Urinary bladder (tissue), 3 donors: ENCODE measurements at regions not wholly inside any gene's neighbourhood (a gene's known extent, or its start where the extent isn't known, plus 50 kb on each side); places are given as distances from the start of the nearest gene placed in this dataset.
"Not testable (repeated sequence)": the region's sequence is repeated elsewhere in the genome, so short reads cannot be mapped to it uniquely, and the experiment has no call there.

Experiments
- DNase-seq: peaks from one replicate; pipeline ENCODE4 v3.0.0-alpha.2; 2015; ENCODE audit errors: extremely low spot score
- H3K27ac ChIP-seq: one replicate; pipeline ENCODE4 v1.5.1; 2013; ENCODE audit warnings: low read depth, mild to moderate bottlenecking, moderate library complexity
- H3K36me3 ChIP-seq: one replicate; pipeline ENCODE4 v1.6.1; 2013; ENCODE audit warnings: mild to moderate bottlenecking, moderate library complexity; ENCODE audit not compliant: insufficient read depth
- H3K4me1 ChIP-seq: one replicate; pipeline ENCODE4 v1.6.1; 2013; ENCODE audit warnings: mild to moderate bottlenecking, moderate library complexity; ENCODE audit not compliant: insufficient read depth
- H3K4me3 ChIP-seq: one replicate; pipeline ENCODE4 v1.5.1; 2013; ENCODE audit warnings: low read depth, low read length
- WGBS: extraction: QIAGEN DNeasy Blood & Tissue Kit; methylation state at CpG from one replicate; pipeline ENCODE4 v1.1.7; 2013; 5-methylcytosine and 5-hydroxymethylcytosine counted together
- donor health status: healthy with polysubstance abuse.
- donor health status: healthy.

DNA sequence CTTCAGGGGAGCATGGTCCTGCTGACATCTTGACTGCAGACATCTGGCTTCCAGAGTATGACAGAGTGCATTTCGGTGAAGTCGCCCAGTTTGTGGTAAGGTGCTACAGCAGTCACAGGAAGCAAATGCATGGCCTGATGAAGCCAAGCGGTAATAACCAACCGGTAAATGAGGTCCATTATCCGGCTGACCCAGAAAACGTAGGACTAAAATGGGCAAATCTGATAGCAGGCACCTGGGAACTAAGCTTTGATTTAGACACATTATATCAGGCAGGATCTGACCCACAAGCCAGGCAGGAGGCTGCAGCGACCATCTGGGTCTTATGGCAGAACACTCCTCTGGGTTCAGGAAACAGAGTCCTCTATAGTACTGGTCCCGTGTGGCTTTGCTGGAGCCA, 454.6 kb downstream of the GADD45G start:
- Histone ChIP-seq H3K27ac (no peak overlapping the region), H3K4me3 (no peak overlapping the region), H3K36me3 (no peaks in the 10 kb centered on the region), H3K4me1 (no peaks in the 10 kb centered on the region)
- DNase-seq, result no peak
- 94% methylated on average over 8 of the region's 8 CpGs for WGBS

DNA sequence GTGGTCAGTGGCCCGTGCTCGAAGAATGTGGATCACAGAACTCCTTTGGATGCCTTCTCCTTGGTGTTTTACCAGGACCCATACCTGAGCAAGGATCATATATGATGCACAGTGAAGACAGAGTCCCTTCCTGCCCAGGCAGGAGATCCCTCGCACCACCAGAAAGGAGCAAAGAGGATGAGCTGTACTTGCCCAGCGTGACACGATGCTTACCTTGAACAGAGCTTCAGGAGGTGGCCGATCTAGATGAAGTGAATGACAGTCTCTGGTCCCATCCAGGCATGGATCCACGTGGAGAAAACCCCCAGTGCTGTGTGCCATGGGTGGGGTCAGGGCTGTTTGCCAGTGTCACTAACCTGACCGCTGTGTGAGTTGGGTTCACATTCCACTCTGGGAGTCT, 455.4 kb downstream of the GADD45G start:
- Histone ChIP-seq H3K27ac (no peak overlapping the region), H3K4me1 (no peaks in the 10 kb centered on the region), H3K36me3 (no peaks in the 10 kb centered on the region), H3K4me3 (no peak overlapping the region)
- WGBS, result 77% methylated on average over 8 of the region's 8 CpGs
- no peak for DNase-seq

DNA sequence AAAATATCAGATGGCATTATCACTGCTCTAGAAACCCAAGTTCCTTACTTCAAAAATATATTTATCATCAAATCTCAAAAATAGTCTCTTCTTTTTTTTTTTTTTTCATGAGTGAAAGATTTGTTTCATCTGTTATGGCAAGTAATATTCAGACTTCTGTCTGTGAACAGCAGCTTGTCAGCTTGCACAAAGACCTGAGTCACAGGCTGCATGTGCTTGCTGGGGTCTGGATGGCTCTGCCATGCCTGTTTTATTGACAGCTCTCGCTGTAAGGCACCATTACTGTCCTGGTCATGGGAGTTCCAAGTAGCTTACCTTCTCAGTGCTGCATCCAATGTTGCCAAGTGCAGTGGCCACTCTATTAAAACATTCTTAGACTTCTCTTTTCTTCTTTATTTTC, 456.4 kb downstream of the GADD45G start:
- Histone ChIP-seq H3K27ac (no peak overlapping the region), H3K4me3 (no peak overlapping the region), H3K4me1 (no peaks in the 10 kb centered on the region), H3K36me3 (no peaks in the 10 kb centered on the region)
- no peak for DNase-seq
- 87% methylated on average over 1 of the region's 1 CpG for WGBS

DNA sequence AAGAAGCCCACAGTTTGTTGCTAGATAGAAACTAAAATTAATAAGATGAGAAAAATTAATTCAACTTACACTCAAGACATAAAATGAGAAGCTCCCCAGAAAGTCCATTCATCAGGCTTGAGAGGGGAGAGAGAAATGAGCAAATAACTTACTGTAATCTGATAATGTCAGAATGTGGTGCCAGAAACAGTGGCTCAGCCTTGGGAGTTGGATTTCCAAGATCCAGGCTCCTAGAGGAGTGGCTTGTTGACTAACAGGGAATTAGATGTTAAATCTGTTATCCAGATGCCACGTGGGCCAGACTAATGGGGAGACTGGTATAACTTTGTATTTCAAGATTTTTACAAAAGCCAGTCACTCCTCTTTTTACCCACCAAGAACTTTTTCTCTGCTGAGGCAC, 458.2 kb downstream of the GADD45G start:
- whole genome bisulfite sequencing, result 69% methylated on average over 1 of the region's 1 CpG
- DNase-seq, result no peak

DNA sequence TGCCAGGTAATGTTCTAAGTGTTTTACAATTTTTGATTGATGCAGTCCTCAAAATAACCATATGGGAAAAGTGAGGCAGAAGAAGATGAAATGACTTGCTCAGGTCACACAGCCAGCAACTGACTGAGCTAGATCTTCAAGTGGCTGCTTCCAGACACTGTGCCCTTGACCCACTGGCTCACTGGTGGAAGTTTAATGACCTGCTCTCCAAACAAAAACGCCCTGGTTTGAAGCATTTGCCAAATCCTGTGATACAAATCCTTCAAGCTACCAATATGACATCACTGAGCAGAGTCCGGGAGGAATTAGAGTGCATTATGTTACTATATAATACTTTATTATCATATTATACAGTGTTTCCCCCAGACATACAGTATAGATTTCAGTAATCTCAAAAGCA, 459.4 kb downstream of the GADD45G start:
- no peaks in the 10 kb centered on the region for H3K4me1 ChIP-seq
- no peaks in the 10 kb centered on the region for H3K36me3 ChIP-seq
- WGBS, result 55% methylated on average over 2 of the region's 2 CpGs
- H3K27ac ChIP-seq, result no peak overlapping the region
- DNase-seq, result no peak
- no peak overlapping the region for H3K4me3 ChIP-seq

More for the DNA sequence above, 458.2 kb downstream of the GADD45G start:
- no peaks in the 10 kb centered on the region for H3K36me3 ChIP-seq
- H3K27ac ChIP-seq, result no peak overlapping the region
- H3K4me3 ChIP-seq, result no peak overlapping the region
- H3K4me1 ChIP-seq, result no peaks in the 10 kb centered on the region

DNA sequence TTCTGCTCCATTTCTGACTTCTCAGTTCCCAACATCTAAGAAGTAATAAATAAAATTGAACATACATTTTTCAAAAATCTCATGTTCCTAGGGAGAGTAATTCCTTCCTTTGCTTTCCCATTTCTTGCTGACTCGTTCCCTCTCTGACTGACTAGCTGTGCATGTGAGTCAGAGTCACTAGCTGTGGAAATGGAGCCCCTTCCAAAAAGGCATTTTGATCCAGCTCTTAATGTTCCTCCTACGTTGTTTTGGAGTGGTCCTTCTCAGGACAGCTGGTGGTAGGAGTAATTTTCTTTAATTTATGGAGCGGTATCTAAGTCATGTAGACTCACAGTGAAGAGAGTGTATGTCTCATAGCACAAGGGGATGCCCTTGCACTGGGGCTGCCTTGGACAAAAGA, 460.2 kb downstream of the GADD45G start:
- WGBS, result 70% methylated on average over 3 of the region's 3 CpGs
- Histone ChIP-seq H3K4me3 (no peak overlapping the region), H3K27ac (no peak overlapping the region), H3K4me1 (no peaks in the 10 kb centered on the region), H3K36me3 (no peaks in the 10 kb centered on the region)
- DNase-seq, result no peak

DNA sequence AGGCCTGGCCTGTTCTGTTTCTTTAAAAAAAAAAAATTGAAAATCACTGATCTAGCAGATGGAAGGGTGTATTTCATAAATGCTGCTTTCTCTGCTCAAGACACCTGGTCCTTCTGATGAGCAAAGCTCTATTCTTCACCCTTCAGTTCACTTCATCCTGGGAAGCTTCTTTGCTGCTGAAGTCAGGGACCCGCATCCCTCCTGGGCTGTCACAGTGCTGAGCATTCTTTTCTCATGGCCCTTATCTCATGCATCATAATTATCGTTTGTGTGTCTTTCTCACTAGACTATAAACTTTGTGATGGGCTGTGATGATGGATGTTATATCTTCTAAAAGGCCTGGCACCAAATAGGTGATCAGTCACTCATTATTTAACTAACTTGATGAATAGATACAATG, 461.0 kb downstream of the GADD45G start:
- no peaks in the 10 kb centered on the region for H3K36me3 ChIP-seq
- WGBS, result 83% methylated on average over 2 of the region's 2 CpGs
- no peak for DNase-seq
- H3K4me3 ChIP-seq, result no peak overlapping the region
- no peak overlapping the region for H3K27ac ChIP-seq
- H3K4me1 ChIP-seq, result no peaks in the 10 kb centered on the region

DNA sequence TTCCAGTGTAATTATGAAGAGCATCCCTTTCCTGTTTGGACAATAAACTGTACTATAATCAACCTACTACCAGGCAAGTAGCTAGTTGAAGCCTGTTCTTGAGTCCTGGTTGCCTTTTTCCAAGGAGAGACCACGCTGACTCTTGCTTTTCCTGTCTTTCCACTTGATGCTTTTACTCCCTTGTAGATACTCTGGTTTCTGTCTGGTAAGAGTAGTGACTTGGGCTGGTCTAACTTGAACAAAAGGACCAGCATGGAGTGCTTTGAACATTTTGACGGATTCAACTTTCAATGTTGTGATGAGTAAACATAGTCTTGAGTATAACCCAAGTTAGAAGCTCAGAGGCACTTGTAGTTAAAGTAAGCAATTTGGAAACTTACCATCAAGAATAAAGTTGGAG, 464.3 kb downstream of the GADD45G start:
- Histone ChIP-seq H3K27ac (no peak overlapping the region), H3K36me3 (no peaks in the 10 kb centered on the region), H3K4me3 (no peak overlapping the region), H3K4me1 (no peaks in the 10 kb centered on the region)
- WGBS, result 79% methylated on average over 2 of the region's 2 CpGs
- DNase-seq, result no peak

DNA sequence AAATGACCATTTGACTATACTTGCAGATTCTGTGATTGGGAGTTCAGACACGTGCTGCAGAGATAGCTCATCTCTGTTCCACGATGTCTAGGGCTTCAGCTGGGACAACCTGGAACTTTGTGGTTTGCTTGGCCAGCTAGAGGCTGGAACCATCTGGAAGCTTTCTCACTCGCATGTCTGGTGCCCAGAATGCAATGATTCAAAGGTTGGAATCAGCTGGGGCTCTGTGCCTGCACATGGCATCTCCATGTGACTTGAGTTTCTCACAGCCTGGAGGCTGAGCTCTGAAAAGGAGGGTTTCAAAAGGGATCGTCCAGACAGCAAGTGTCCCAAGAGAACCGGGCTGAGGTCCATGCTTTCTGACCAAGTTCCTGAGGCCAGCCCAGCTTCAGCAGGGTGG, 465.2 kb downstream of the GADD45G start:
- WGBS, result 81% methylated on average over 5 of the region's 5 CpGs
- no peak for DNase-seq
- no peaks in the 10 kb centered on the region for H3K4me1 ChIP-seq

DNA sequence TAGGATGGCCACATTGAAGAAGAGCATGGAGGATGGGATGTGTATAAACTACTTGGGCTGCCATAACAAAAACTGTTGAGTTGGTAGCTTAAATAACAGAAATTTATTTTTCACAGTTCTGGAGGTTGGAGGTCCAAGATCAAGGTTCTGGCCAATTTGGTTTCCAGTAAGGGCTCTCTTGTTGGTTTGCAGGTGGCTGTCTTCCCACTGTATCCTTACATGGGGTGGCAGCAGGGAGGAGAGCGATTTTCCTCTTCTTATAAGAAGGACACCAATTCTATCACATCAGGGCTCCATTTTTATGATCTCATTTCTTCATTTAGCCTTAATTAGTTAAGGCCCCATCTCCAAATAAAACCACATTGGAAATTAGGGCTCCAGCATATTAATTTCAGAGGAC, 465.7 kb downstream of the GADD45G start:
- no peak for DNase-seq
- no peaks in the 10 kb centered on the region for H3K4me1 ChIP-seq
- H3K4me3 ChIP-seq, result no peak overlapping the region
- no peaks in the 10 kb centered on the region for H3K36me3 ChIP-seq
- H3K27ac ChIP-seq, result no peak overlapping the region
- WGBS, result 98% methylated on average over 1 of the region's 1 CpG

More for the DNA sequence above, 465.2 kb downstream of the GADD45G start:
- Histone ChIP-seq H3K36me3 (no peaks in the 10 kb centered on the region), H3K4me3 (no peak overlapping the region), H3K27ac (no peak overlapping the region)

DNA sequence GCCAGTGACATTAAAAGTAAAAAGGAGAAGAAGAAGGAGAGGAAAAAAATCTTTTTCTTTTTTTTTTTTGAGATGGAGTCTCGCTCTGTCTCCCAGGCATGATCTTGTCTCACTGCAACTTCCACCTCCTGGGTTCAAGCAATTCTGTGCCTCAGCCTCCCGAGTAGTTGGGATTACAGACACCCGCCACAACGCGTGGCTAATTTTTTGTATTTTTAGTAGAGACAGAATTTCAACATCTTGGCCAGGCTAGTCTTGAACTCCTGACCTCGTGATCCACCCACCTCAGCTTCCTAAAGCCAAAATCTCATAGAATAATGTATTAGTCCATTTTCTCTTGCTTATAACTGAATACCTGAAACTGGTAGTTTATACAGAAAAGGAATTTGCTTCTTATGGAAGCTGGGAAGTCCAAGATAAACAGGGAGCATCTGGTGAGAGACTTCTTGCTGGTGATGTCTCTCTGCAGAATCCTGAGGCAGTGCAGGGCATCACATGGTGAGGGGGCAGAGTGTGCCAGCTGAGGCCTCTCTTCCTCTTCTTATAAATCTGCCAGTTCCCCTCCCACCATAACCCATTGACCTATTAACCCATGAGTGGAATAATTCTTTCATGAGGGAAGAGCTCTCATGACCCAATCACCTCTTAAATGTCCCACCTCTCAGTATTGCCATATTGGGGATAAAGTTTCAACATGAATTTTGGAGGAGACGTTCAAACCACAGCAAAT, 466.3 kb downstream of the GADD45G start:
- 77% methylated on average over 7 of the region's 7 CpGs for WGBS
- no peaks in the 10 kb centered on the region for H3K36me3 ChIP-seq
- DNase-seq, result no peak
- H3K4me1 ChIP-seq, result no peaks in the 10 kb centered on the region
- no peak overlapping the region for H3K4me3 ChIP-seq
- H3K27ac ChIP-seq, result no peak overlapping the region

DNA sequence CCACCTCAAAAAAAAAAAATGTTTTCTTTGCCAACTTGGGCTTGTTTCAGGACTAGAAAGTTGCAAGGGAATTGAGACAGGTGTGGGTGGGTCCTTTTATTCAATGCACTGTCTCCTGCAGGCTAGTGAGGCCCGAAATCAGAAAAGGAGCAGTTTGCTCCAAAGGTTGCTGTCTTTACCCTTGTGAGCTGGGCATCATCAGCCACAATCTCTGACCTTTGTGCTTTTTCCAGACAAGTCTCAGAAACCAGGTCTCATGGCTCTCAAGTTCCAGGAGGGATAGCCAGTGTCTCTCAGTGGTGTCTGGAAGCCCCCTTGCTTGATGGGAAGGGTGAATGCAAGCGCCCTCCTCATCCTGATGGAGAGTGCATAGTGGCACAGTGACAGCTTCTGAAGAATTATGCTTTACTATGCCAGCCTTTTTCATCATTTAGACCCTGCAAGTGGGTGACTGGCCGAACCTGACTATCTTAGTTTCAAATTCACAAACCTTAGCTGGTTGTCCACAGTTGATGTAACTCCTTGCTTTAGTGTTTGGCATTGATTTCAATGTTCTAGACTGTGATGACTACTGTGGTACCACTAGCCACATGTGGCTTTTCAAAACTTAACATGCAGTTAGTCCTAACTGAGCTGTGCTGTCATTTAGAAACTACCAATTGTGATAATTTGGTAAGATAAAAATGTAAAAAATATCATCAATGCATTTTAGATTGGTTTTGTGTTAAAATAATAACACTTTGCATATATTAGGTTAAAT, 468.6 kb downstream of the GADD45G start:
- 93% methylated on average over 3 of the region's 3 CpGs for WGBS
- Histone ChIP-seq H3K4me3 (no peak overlapping the region), H3K27ac (no peak overlapping the region), H3K4me1 (no peaks in the 10 kb centered on the region), H3K36me3 (no peaks in the 10 kb centered on the region)
- DNase-seq, result no peak

DNA sequence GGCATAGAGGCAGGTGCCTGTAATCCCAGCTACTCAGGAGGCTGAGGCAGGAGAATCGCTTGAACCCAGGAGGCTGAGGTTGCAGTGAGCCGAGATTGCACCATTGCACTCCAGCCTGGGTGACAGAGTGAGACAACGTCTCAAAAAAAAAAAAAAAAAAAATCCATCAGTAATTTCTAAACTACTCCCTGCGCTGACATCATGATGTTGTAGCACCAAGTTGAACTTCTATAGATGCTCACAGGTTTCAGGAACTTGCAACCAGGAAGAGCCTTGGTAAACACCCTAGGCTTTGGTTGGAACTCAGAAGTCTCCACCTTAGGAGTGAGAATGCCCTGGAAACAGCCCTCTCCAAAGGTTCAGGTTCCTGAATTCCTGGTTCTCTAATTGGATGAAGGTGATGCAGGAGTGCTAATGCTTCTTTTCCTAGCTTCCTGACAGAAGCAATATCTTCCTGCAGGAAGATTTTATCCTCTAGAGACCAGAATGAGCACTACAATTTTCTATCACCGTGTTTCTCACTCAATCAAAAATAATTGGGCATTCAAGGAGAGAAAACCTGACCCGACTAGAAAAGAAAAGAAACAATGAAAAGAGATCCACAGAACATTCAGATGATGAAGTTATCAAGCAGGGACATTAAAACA, 469.6 kb downstream of the GADD45G start:
- 87% methylated on average over 6 of the region's 6 CpGs for WGBS
- H3K27ac ChIP-seq, result no peak overlapping the region
- no peaks in the 10 kb centered on the region for H3K4me1 ChIP-seq
- H3K4me3 ChIP-seq, result no peak overlapping the region
- no peaks in the 10 kb centered on the region for H3K36me3 ChIP-seq
- no peak for DNase-seq

DNA sequence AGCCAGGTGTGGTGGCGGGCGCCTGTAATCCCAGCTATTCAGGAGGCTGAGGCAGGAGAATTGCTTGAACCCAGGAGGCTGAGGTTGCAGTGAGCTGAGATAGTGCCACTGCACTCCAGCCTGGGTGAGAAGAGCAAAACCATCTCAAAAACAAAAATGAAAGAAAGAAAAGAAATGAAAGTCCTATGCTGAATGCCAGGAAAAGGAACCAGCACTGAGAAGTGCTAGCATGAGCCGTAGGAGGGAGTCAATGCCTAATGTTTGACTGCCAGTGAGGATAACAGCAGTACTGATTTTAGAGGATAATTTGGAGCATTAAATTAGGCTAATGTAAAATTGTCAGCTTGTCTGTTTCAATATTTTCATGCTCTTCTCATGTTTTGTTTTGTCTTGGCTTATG, 472.8 kb downstream of the GADD45G start:
- H3K36me3 ChIP-seq, DNase-seq, H3K4me1 ChIP-seq, H3K4me3 ChIP-seq, H3K27ac ChIP-seq: not testable (repeated sequence)
- 87% methylated on average over 3 of the region's 3 CpGs for WGBS
